Stimulated activated CD4-positive, alpha-beta T cell treated with anti-CD3 and anti-CD28 coated beads, TNF-alpha, amount 100 ng/mL, for 24 hours (primary cell): ENCODE measurements at regions not wholly inside any gene's neighbourhood (a gene's known extent, or its start where the extent isn't known, plus 50 kb on each side); places are given as distances from the start of the nearest gene placed in this dataset.
"Not testable (repeated sequence)": the region's sequence is repeated elsewhere in the genome, so short reads cannot be mapped to it uniquely, and the experiment has no call there.

Experiments used
- DNase-seq, 3 experiments: peaks; one replicate each; pipeline ENCODE4 v3.0.0-alpha.2; 2020; ENCODE audit warnings: low read depth in 3 of 3

- DNase-seq = no peak
Observed at GRCh38 chr5:158267228-158267627, 408.3 kb upstream of the CLINT1 start.

- DNase-seq = no peak
Observed at GRCh38 chr5:158265931-158266700, 407.2 kb upstream of the CLINT1 start.

DNA sequence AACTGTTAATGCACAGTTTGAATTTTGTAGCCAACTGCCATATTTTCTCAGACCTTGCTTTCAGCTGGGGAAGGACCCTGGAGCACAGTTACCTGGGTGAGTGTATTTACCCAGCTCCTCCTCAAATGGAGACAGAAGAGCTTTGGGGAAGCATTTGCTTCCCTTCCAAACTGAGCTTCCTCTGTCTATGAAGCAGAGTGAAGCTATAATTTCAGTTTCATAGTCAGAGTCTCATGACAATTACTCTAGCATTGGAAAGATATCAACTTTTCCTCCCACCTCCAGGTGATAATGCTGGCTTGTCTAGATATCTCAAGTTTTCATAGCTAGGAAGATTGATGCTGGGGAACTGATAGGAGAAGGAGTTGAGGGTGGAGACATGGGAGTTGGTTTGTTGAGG, 406.4 kb upstream of the CLINT1 start:
- no peak for DNase-seq

DNA sequence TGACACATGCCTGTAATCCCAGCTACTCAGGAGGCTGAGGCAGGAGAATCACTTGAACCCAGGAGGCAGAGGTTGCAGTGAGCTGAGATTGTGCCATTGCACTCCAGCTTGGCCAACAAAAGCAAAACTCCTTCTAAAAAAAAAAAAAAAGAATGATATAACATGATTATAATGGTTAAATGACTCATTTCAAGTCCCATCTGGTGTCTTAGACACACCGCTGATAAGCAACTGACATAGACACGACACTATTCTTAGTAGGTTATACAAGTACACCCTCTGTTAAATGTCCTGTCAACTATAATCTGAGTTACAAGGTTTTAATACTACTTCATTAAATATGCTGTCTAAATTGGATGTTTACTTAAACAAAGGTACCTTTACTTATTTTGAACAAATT, 405.3 kb upstream of the CLINT1 start:
- no peak for DNase-seq

DNA sequence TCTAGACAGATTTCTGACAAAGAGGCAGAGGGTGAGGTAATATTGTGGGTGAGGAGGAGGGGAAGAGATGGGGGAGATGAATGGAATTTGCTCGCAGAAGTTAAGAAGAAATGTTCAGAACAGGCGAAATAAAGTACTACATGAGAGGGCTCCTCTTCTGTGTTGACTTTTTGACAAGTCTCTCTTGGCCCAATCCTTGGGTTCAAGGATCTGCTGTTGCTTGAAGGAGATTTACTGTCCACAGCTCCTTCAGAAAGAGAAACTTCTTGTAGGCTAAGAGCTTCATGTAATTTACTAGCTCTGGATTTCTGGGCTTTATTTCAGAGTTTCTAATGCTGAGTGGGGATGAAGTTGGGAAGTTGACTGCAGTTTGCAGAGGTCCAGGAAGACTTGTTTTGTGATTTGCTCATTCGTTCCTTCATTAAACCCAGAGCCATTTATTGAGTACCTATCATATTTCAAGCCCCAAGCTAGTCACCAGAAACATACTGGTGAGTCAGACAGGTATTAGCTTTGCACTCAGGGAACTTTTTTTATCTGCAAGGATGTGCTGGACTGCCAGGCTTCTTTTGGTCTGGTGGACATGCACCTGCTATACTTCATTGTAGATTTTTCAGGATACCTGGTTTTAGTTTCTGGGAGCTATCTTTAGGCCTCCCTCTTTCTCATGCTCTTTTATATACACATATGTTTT, 402.9 kb upstream of the CLINT1 start:
- DNase-seq = no peak

GRCh38 chr5:158256096-158256495, 397.2 kb upstream of the CLINT1 start:
- DNase-seq = no peak

GRCh38 chr5:158255609-158256008, 396.7 kb upstream of the CLINT1 start:
- DNase-seq = no peak

- no peak for DNase-seq
Observed at GRCh38 chr5:158246661-158247060, 387.7 kb upstream of the CLINT1 start.

DNA sequence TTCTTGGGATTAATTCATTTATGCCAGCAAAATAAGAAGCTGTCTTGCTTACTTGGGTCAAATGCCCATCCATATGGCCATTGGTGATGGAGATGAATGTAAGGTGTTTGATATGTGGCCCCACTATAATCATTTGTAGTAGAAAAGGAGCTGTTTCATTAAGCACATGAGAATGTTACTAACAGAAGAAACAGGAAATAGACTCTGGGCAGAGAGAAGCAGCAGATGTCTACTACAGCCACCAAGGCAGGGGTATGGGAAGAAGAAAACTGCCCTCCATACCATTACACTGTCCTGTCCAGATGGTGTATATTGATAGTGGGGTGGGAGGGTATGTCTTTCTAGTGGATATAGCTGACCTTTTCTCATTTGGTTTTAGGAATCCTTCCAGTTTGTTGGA, 386.6 kb upstream of the CLINT1 start:
- DNase-seq = no peak

DNA sequence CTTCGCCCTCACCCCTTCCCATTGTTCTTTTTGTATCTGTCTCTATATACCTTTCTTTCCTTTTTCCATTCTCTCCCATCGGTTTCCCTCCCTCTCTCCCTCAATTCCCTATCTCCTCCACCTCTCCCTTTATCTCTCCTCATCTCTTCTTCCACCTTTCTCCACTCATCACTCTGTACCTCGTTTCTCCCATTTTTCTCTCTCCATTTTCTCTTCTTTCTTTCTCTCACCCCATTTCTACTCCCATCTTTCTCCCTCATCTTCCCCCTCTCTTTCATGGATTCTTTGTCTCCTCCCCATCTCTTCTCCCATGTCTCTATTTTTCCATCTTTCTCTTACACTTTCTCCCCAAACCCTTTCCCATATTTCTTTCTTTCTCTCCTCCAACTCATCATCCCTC, 385.9 kb upstream of the CLINT1 start:
- no peak for DNase-seq

DNA sequence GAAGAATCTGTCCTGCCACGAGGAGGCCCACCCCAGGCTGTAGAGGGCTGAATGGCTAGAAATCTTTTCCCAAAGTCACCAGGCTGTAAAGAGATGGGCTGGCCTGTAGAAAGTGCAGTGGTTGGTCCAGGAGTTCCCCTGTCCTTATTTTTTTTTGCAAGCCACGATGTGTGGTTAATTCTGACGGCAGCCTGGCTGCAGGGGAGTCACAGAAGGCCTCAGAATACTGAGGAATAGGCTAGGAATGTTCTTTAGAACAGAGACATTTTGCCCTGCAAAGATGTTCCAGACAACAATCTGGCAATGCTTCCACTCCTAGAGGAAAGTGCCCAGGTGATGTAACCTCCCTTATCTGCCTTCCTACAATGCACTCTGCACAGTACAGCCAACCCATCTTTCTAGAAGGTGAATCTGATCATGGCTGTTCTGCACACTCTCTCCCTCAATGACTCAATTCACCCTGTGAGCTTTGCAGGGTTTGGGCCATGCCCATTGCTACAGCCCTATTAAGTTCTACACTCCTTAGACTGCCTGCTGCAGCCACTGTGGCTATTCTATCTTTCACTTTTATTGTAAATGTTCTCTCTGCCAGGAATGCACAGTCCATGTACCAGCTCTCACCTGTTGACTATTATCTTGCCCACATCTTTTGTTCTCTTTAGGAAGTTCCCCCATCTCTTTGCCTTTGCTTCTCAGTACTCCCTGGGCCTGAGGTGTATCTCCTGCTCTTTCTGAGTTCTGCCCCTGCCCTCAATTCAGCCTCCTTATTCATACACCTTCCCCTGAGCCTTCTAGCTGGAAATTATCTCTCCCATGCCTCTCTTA, 377.8 kb upstream of the CLINT1 start:
- DNase-seq = no peak

- no peak for DNase-seq
Observed at GRCh38 chr5:158235159-158235547, 376.2 kb upstream of the CLINT1 start.

DNA sequence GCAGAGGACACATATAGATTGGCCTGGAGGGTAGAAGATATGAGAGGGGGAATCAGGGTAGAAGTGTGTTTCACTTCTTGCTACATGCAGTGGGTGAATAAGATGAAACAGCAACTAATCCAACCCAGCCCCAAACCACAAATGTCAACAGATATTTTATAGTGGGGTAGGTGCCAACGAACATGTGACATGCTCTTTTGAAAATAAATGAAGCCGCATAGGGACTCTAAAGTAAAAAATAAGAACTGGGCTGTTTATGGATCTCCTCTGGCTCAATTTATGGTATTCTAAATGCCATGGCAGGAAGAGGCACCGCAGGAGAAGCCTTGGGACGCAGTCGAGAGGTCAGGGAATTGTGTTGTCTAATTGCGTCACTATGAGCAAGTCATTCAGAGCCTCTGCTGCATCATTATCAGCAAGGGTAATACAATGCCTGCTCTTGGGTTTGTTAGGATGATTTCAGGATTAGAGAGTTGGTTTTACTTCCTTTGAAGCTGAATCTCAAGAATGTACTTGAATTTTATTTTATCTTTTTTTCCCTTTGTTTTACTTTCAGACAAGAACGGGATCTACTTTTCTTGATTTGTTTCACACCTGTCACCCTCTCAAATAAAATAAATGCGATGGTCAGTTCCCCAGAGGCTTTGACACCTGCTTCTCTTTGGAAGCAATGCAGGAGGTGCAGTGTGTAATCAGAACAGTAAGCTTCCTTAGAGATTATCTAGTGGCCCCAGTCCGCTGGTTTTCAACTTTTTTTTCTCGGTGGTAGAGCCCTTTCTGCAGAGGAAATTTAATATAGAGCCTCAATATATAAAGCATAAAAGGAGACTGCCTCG, 375.6 kb upstream of the CLINT1 start:
- no peak for DNase-seq

DNA sequence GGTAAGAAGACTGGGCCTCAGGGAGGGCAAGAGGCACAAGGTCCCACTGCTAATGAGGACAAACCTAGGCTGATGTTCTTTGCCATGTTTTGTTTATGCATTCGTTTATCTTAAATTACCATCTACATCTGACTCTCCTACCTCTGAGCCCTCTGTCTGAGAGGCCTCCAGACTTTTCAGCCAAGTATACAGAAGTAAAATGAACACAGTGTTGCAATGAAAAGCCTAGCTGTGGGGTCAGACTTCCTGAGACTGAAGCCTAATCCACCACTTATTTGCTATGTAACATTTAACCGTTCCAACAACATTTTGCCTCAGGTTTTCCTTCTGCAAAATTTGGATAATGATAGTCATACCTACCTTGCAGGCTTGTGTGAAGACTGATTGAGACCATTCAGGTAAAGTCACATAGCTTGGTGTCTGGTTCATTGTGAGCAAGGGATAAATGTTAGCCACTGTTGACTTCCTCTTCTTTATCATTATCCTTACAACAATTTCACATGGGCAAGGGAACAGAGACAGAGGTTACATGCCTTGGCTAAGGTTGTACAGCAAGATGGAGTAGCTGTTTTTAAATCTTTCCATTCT, 374.9 kb upstream of the CLINT1 start:
- DNase-seq = no peak

- DNase-seq = not testable (repeated sequence)
Observed at GRCh38 chr5:158227314-158227713, 368.4 kb upstream of the CLINT1 start.

DNA sequence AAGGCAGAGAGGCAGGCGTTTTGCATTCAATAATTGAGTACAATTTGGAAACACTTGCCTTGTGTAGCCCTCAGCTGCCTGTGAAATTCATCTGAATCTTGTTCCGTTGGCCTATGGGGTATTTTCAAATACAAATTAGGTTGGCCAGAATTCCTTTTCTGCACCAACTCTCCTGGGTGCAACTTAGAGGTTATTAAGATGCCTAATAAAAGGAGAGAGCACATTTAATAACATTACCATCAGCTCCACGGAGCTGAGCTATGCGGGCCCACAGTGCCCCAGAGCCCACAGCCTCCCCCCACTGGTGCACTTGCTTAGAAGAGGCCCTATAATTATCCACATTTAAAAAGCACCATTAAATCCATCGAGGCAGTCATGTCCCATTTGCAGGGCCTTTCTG, 367.6 kb upstream of the CLINT1 start:
- DNase-seq = no peak

DNA sequence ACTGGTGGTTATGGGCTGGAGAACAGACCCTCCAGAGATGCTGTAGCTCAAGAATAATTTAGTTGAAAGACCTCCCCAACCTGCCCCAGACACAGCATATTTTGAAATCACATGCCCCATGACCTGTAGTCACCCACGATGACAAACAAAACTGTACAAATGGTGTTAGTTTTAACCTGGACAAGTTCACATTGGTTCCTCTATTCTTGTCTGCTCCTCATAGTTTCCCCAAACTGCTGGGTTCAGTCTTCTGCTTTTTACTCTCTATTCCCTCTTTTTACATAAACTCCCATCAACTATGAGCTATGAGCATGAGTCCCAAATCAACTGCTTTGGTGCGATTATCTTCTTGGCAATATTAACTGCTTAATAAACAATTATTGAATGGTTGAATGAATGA, 365.3 kb upstream of the CLINT1 start:
- DNase-seq = no peak

DNA sequence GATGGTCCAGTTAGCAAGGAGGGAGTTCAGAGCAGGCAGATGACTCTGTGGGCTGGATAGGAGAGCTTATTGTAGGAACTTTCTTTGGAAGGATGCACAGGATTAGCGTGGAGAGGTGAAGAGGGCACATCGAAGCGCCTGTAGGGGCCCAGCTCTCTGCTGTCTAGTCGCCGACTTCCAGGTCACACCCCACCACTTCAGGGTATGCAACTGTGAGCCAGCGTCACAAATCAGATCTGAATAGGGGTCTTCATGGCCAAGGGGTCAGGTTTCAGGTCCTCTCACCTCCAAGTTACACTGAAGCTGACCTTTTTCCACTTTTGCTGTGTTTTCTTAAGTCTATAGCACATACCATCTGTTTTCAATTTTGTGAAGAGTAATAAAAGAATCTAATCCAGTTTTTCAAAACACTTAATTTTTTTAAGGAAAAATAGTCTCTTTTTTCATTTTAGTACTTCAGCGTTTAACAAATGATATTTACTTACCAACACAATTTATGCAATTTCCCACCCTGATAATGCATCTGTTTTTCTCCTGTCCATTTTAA, 364.2 kb upstream of the CLINT1 start:
- DNase-seq = no peak

- no peak for DNase-seq
Observed at GRCh38 chr5:158212917-158213316, 354.0 kb upstream of the CLINT1 start.

DNA sequence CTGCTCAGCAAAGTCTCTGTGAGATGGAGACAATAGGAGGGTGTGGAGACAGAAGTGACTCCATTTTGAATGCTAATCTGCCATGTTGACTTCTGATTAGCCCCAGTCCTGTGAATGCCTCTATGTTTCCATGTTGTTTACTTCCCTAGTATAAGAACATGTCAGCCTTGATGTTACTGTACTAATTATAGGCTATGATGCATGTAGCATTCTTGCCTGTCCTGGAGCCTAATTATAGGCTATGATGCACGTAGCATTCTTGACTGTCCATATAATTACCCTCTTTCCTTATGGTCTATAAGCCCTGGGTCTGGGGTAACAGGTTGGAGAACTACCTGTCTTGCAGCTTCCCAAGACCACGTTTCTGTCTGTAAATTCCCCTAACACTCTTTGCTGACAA, 353.3 kb upstream of the CLINT1 start:
- no peak for DNase-seq
